ENCODE measurements at regions not wholly inside any gene's neighbourhood (a gene's known extent, or its start where the extent isn't known, plus 50 kb on each side); places are given as distances from the start of the nearest gene placed in this dataset.

DNA sequence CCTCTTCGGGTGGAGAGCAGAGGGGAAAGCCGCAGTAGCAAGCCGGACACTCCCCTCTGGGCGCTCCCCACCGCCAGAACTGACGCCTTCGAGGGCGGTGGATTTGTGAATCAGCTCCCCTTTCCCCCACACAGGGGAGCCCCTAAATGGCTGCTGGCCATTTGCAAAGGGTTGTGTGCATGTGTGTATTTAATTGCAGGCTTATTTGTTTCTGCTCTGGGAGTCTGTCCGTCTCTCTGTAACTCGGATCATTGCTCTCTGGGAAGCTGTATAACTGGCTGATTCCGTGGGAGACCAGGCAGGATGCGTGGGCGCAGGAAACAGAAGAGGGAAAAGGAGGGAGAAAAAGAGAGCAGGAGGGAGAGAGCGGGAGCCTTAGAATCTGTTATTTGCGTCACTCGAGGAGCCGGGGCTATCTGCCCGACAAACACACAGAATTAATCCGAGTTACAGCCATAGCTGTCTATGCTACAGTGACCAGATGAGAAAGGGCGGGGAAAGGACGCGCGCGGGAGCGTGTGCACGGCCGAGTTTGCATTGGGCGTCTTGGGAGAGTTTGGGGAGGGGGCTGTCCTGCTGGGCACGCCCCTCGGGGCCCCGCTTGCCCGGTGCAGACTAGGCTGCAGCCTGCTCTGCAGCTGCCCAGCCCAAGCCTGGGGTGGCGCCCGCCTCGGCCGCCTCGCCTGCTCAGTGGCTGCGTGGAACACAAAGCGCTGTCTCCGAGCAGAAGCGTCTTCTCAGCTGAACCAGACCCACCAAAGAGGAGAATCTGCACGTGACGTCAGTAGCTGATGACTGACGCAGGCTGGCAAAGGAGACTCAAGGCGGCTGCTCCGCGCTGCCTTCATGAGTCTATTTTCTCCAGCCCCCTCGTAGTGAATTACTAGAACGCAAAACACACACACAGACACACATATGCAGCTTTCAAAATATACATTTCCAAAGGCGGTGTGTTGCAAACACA is 105.3 kb upstream of the HSD17B12 start:
- TF ChIP-seq, protein P1, sequence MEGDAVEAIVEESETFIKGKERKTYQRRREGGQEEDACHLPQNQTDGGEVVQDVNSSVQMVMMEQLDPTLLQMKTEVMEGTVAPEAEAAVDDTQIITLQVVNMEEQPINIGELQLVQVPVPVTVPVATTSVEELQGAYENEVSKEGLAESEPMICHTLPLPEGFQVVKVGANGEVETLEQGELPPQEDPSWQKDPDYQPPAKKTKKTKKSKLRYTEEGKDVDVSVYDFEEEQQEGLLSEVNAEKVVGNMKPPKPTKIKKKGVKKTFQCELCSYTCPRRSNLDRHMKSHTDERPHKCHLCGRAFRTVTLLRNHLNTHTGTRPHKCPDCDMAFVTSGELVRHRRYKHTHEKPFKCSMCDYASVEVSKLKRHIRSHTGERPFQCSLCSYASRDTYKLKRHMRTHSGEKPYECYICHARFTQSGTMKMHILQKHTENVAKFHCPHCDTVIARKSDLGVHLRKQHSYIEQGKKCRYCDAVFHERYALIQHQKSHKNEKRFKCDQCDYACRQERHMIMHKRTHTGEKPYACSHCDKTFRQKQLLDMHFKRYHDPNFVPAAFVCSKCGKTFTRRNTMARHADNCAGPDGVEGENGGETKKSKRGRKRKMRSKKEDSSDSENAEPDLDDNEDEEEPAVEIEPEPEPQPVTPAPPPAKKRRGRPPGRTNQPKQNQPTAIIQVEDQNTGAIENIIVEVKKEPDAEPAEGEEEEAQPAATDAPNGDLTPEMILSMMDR (IDR thresholded peaks at IDR 0.05; ENCODE audit: insufficient read depth, low read length): no peak
- H3K4me3 ChIP-seq (ENCODE audit: low read depth, low read length): peak overlapping the region; percentile 55
- DNase-seq (ENCODE audit: low read depth): peak; percentile 57

- H3K4me3 ChIP-seq (ENCODE audit: low read depth, low read length): peak overlapping the region; percentile 55
- TF ChIP-seq, protein P1 (IDR thresholded peaks at IDR 0.05; ENCODE audit: insufficient read depth, low read length): no peak
- no peak for DNase-seq (ENCODE audit: low read depth)
Measured at GRCh38 chr11:43575913-43576310, 104.6 kb upstream of the HSD17B12 start.

DNA sequence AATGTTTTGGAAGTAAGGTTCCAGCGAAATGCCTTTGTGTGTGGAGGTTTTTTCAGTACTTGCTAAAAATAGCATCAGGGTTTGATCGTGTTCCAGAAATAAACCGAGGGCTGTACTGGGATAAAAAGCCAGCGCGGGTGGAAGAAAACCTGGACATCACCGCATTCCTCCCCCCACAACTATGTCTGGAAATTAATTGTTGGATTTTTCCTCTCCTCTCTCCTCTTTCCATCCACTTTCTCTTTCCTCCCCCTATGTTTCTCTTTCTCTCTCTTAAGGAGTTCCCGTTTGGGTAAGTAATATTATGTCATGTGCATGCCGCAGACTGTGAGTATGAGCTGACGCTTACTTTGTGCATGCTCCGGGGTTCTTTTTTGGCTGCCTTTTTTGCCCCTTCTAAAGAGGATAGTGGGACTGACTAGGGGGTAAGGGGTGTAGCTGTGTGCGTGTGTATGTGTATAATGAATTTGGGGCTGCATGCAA is 104.2 kb upstream of the HSD17B12 start:
- DNase-seq (ENCODE audit: low read depth): peak; percentile 25
- peak overlapping the region; percentile 55 for H3K4me3 ChIP-seq (ENCODE audit: low read depth, low read length)
- TF ChIP-seq, protein P1 (IDR thresholded peaks at IDR 0.05; ENCODE audit: insufficient read depth, low read length): no peak

DNA sequence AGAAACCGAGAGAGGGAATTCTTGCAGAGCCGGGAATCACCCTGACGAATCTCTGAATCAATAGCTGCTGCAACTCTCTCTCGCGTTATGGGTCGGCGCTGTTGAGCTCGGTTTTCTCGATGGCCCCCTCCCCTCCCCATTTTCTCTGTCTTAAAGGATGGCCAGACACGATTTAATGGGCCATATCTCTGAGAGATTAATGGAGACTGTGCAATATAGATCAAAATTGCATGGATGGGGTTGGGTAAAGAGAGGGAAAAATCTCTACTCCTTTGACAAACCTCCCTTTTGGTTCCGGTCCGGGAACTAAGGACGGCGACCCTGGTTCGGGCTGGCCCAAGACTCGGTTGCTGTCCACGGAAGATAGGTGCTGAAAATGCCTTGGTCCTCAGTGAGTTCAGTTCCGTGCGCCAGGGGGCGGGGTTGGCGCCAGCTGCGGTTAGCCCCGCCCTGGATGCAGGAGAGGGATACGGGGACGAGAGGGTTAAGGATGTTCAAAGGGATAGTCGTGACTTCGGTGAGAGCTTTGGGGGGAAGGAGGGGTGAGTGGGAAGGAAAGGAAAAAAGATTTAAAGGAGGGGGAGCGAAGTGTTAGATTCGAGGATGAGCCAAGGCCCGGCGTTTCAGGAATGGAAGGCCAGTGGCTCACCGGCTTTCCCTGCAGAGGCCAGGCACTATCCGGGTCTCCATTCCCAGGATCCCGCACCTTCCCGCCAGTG is 103.6 kb upstream of the HSD17B12 start:
- H3K4me3 ChIP-seq (ENCODE audit: low read depth, low read length): peak overlapping the region; percentile 55
- TF ChIP-seq, protein P1 (IDR thresholded peaks at IDR 0.05; ENCODE audit: insufficient read depth, low read length): peak; percentile 56
- peak; percentile 53 for DNase-seq (ENCODE audit: low read depth)

- TF ChIP-seq, protein P1 (IDR thresholded peaks at IDR 0.05; ENCODE audit: insufficient read depth, low read length): no peak
- DNase-seq (ENCODE audit: low read depth): no peak
- H3K4me3 ChIP-seq (ENCODE audit: low read depth, low read length): no peak overlapping the region
Measured at GRCh38 chr11:43577566-43578264, 102.8 kb upstream of the HSD17B12 start.

Data from fibroblast of the aortic adventitia (primary cell).